GM21619 (cell line): ENCODE measurements at regions not wholly inside any gene's neighbourhood (a gene's known extent, or its start where the extent isn't known, plus 50 kb on each side); places are given as distances from the start of the nearest gene placed in this dataset.
"Not testable (repeated sequence)": the region's sequence is repeated elsewhere in the genome, so short reads cannot be mapped to it uniquely, and the experiment has no call there.

Source experiments
- ATAC-seq: cut with Tn5 transposase; IDR thresholded peaks from one replicate; pipeline ENCODE4 v1.9.1; 2021; ENCODE audit not compliant: unreplicated experiment

DNA sequence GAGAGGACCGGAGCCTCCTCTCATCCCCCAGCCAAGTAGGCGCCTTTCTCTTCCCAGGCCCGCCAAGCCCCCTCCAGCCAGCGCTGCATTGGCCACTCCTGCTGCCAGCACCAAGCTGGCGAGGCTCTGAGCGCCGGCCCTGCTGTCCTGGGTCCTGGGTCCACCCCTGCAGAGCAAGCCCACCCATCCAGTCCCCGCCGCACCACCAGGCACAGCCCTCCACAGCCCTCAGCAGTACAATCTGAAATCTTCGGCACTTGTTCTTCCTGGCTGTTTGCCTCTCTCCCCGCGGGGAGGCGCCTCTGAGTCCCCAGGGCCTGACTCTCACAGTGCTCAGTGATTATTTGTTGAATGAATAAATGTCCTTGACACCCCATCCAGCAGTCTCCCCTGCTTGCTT is 236.4 kb upstream of the SGCG start:
- ATAC-seq: no peak

DNA sequence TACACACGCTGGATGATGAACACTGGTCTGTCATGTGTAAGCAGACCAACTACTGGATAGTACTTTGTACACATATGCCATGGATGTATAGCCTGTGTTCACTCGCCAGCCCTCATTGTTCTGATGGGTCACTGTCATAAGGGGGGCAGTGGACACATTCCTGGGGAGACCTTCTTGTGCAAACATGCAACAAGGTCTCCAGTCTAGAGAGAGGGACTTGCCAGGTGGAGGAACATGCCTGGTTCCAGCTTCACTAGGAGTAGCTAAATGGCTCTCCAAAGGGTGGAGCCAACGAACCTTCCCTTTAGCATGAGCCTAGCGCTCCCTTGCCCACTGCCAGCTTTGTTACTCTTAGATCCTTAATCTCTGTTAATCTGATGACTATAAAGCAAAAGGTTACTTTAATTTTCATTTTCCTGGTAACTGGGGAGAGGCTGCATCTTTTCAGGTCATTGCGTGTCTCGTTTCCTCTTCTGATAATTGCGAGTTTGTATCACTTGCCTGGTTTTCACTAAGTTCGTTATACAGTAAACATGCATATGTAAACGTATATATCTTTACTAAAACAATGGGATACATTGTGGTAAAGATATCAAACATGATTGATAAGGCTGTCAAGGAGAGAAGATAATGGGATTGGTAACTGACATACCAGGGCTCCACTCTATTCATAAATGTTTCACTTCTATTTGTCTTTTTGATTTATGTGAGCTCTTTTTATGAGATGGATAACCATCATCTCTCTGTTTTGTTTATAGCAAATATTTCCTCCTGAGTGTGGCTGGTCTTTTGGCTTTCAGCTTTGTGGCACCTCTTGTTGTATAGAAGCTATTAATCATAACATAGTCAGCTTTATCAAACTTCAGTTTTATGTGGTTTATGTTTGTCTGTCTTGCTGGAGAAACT is 235.2 kb upstream of the SGCG start:
- ATAC-seq: no peak

DNA sequence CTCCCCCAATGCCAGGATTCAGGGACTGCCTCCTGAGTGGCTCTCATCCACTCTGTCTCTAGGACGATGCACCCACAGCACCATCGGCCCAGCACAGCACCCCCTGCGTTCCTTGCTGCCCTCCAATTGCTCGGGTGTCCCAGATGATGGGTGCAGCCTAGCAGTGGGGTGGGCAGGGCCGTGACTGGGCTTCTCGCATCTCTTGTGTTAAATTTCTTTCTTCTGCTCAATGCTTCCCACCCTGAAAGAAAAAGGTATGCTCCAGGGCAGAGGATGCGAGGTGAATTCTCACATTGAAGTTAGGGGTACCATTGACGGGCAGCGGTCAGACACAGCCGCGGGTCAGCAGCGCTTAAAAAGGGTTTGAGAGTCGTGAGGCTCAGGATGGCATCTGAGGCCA is 232.4 kb upstream of the SGCG start:
- no peak for ATAC-seq

GRCh38 chr13:22952018-22952417 is 228.8 kb upstream of the SGCG start:
- ATAC-seq: not testable (repeated sequence)

- ATAC-seq: not testable (repeated sequence)
Observed at GRCh38 chr13:22955147-22955546, 225.6 kb upstream of the SGCG start.

GRCh38 chr13:22956456-22957115 is 224.2 kb upstream of the SGCG start:
- not testable (repeated sequence) for ATAC-seq

- ATAC-seq: not testable (repeated sequence)
Observed at GRCh38 chr13:22959859-22960258, 220.9 kb upstream of the SGCG start.

DNA sequence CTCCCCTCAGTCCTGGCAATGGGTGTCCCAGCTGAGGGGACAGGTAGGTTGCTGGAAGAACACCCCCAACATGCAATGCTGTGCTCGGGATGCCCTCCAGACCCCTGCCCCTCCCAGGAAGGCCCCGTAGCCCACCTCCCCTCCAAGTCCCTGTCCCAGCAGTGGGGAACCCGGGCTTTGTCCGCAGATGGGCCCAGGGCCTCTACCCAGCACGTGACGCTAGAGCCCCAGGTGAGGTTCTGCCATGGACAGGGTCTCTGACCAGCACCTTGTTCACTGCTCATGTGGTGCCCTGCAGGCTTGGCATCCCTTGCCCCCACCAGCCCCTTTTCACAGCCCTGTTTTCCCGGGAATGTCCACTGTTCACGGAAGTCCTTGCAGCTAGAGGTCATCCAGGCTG is 220.0 kb upstream of the SGCG start:
- ATAC-seq: no peak

GRCh38 chr13:22961342-22961741 is 219.4 kb upstream of the SGCG start:
- ATAC-seq: not testable (repeated sequence)

GRCh38 chr13:22961835-22962537 is 218.8 kb upstream of the SGCG start:
- ATAC-seq: no peak

GRCh38 chr13:22963384-22964053 is 217.3 kb upstream of the SGCG start:
- not testable (repeated sequence) for ATAC-seq

DNA sequence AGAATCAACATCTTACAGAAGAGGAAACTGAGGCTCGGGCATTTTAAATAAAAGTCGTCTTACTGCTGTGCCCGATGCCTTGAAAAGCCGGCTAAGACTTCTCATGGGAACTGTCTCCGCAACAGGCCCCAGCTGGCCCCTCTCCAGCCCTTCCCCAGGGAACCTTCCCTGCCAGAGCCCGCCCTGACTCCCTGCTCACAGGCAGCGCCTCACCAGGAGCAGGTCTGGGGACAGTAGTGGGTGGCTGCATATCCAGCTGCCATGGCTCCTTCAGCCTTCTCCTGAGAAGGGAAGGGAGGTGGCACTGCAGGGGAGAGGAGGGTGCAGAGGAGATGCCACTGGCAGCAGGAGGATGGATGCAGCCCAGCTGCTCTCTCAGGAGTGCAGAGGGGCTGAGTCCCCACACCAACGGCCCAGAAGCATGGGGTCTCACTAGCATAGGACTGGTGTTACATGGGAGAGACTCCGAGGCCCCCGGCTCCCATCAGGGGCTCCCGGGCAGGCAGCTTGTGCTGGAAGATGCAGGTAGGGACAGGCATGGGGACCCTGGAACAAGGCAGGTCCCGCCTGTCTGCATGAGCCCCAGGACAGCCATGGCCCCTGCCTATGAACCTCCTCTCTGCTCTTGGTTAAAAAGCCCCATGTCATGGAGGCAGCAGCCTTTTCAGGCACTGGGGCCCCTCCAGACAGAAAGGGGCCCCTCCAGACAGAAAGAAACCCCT is 216.4 kb upstream of the SGCG start:
- ATAC-seq: no peak

GRCh38 chr13:22965011-22965857 is 215.5 kb upstream of the SGCG start:
- ATAC-seq: not testable (repeated sequence)

DNA sequence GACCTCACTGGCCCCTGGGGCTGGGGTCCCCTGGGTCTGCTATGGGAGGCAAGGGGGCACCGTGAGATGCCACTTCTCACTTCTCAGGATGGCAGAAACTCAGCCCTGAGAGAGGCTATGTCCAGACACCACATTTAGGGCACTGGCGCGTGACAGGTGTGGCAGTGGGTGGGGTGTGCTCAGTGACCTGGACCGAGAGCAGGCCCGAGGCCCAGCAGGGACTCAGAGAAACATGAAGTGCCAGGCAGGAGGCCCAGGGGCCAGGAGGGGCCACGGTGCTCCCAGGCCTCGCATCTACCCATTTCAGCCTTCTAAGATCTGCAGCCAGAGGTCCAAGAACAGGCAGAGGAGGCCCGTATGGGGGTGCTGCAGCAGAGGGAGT is 214.9 kb upstream of the SGCG start:
- ATAC-seq: not testable (repeated sequence)

DNA sequence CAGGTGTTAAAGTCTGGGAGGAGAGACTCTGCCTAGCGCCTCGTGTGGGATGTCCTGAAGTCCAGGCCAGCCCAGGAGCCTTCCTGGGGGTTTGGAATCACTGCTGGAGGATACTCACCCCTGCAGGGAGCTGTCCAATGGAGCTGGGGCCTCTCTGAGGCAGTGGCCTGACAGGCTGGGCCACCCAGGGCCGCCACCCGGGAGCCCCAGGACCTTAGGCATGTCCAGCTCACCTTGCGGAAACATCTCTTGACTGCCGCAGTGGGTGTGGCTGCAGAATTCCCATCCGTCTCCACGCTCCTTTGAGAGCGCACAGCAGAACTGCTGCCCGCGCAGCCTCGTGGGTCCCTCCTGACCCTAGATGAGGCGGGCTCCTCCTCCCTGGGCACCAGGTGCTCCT is 214.0 kb upstream of the SGCG start:
- ATAC-seq: not testable (repeated sequence)

GRCh38 chr13:22967669-22968068 is 213.1 kb upstream of the SGCG start:
- ATAC-seq: no peak

- ATAC-seq: no peak
Observed at GRCh38 chr13:22979952-22980351, 200.8 kb upstream of the SGCG start.

DNA sequence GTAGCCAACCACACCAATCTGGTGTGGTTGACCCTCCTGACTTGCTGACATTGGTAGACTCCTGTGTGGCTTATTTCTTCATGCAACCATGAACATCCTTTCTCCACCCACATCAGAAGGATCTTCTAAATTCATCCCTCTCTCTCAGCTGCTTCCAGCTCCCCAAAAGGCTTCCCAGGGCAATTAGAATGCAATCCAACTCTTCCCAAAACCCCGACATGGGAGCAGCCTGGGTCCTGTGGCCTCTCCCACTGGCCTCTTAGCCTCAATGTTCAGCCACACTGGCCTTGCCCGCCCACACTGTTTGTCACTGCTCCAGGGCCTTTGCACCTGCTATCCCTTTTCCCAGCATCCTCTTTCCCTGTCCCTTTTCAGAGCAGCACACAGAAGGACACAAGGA is 199.8 kb upstream of the SGCG start:
- ATAC-seq: no peak

- no peak for ATAC-seq
Observed at GRCh38 chr13:22993148-22993547, 187.6 kb upstream of the SGCG start.

DNA sequence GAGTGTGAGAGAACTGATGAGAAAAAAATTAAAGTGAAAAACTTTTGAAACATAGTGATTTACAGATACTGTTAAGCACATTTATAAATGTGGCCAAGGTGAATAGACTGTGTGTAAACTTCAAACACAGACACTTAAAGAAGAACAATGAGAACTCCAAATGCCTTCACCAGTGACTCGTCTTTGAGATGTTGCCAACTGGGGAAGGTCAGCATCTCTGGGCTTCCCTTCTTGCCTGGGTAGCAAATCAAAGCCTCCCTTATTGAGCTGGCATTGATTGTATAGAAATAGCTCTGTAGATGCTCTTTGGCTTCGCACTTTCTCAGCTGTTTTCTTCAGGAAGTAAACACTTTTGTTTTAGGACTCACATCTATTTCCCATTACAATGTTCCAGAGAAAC is 177.3 kb upstream of the SGCG start:
- no peak for ATAC-seq
